ENCODE measurements at regions not wholly inside any gene's neighbourhood (a gene's known extent, or its start where the extent isn't known, plus 50 kb on each side); places are given as distances from the start of the nearest gene placed in this dataset.

- TF ChIP-seq CTCF (IDR thresholded peaks at IDR 0.05) (no peak), POLR2A (IDR thresholded peaks at IDR 0.05) (no peak)
Measured at GRCh38 chr3:95037927-95038326, 975.1 kb downstream of the NSUN3 start.
